Kidney (tissue), 13 donors: ENCODE measurements at regions not wholly inside any gene's neighbourhood (a gene's known extent, or its start where the extent isn't known, plus 50 kb on each side); places are given as distances from the start of the nearest gene placed in this dataset.
A peak's percentile ranks its signal among the peaks of the same experiment; 100 is the strongest.

Source experiments
- DNase-seq, 5 donors: peaks; one replicate each; pipeline ENCODE4 v3.0.0-alpha.2; 2013 to 2020
- FAIRE-seq: peaks from 2 replicates; lab custom pipeline; 2012; peaks lifted over from hg19 to GRCh38; lab: Jason Lieb, UNC
- H3K27ac ChIP-seq, 2 donors: one replicate each; pipeline ENCODE4 v1.7.0; 2013; ENCODE audit warnings: low read depth in 2 of 2, low read length in 2 of 2, inconsistent platforms in 1 of 2
- H3K27me3 ChIP-seq: one replicate; pipeline ENCODE4 v1.7.1; 2013; ENCODE audit warnings: low read length, inconsistent platforms; ENCODE audit not compliant: control insufficient read depth, insufficient read depth
- H3K36me3 ChIP-seq, 3 donors: one replicate each; pipeline versions ENCODE4 v1.7.0 to v1.7.1; 2013; ENCODE audit warnings: low read length in 3 of 3, control low read depth in 1 of 3, inconsistent platforms in 1 of 3; ENCODE audit not compliant: insufficient read depth in 3 of 3, control insufficient read depth in 2 of 3
- H3K4me1 ChIP-seq, 3 donors: one replicate each; pipeline versions ENCODE4 v1.7.0 to v1.7.1; 2013; ENCODE audit warnings: low read length in 3 of 3, inconsistent platforms in 1 of 3, low read depth in 1 of 3; ENCODE audit not compliant: control insufficient read depth in 2 of 3, insufficient read depth in 2 of 3
- H3K4me3 ChIP-seq, 3 donors: one replicate each; pipeline versions ENCODE4 v1.7.0 to v1.8.1; 2013; ENCODE audit warnings: low read length in 3 of 3, control low read depth in 1 of 3, inconsistent platforms in 1 of 3
- H3K9ac ChIP-seq, 3 donors: one replicate each; pipeline versions ENCODE4 v1.7.0 to v1.7.1; 2013; ENCODE audit warnings: low read length in 3 of 3, control low read depth in 1 of 3, inconsistent platforms in 1 of 3
- H3K9me3 ChIP-seq, 3 donors: one replicate each; pipeline versions ENCODE4 v1.7.0 to v1.7.1; 2013; ENCODE audit warnings: low read length in 3 of 3, control low read depth in 1 of 3, inconsistent platforms in 1 of 3; ENCODE audit not compliant: control insufficient read depth in 2 of 3, insufficient read depth in 1 of 3
- CTCF ChIP-seq: IDR thresholded peaks from 3 replicates; pipeline ENCODE4 v1.5.1; 2012; ENCODE audit warnings: mild to moderate bottlenecking, moderate library complexity, borderline replicate concordance; ENCODE audit not compliant: insufficient read depth; ENCODE audit errors: extremely low read depth
- intact Hi-C: fragments of 100-400 bp; cut with DNase I; formaldehyde crosslinking; loops from one replicate; pipeline ENCODE4 v1.11.1; 2022
- donor health status: control.
- donor health status: control.
- donor health status: control.
- donor health status: control.
- donor health status: control.
- donor health status: DM: yes; HTN: yes; CAD: no.
- donor health status: Normal renal cell carcinoma (clear cell type).

GRCh38 chr2:16051841-16052564 is 111.7 kb downstream of the MYCN start:
- H3K4me1 ChIP-seq = no peaks in the 10 kb centered on the region
- no peaks in the 10 kb centered on the region for H3K36me3 ChIP-seq
- no peaks in the 10 kb centered on the region for H3K27me3 ChIP-seq
- no peak overlapping the region for H3K4me3 ChIP-seq
- TF ChIP-seq CTCF = no peak
- H3K27ac ChIP-seq = no peak overlapping the region
- intact Hi-C loops = no loop called here
- FAIRE-seq = no peak
- H3K9ac ChIP-seq = no peak overlapping the region
- H3K9me3 ChIP-seq = no peaks in the 10 kb centered on the region
- no peak for DNase-seq

GRCh38 chr2:16050908-16051489 is 110.6 kb downstream of the MYCN start:
- H3K9me3 ChIP-seq = no peaks in the 10 kb centered on the region
- no peak overlapping the region for H3K4me3 ChIP-seq
- no peaks in the 10 kb centered on the region for H3K36me3 ChIP-seq
- no peak for TF ChIP-seq CTCF
- H3K27ac ChIP-seq = no peak overlapping the region
- no peaks in the 10 kb centered on the region for H3K4me1 ChIP-seq
- no peak overlapping the region for H3K9ac ChIP-seq
- H3K27me3 ChIP-seq = no peaks in the 10 kb centered on the region
- DNase-seq = peak in 1 of 5 donors; percentile 24
- intact Hi-C loops = no loop called here
- FAIRE-seq = no peak

- Histone ChIP-seq H3K9ac (no peak overlapping the region), H3K4me1 (no peaks in the 10 kb centered on the region)
- intact Hi-C loops = no loop called here
Measured at GRCh38 chr2:16050261-16050907, 110.0 kb downstream of the MYCN start.

More at GRCh38 chr2:16050261-16050907, 110.0 kb downstream of the MYCN start:
- Histone ChIP-seq H3K4me3 (no peak overlapping the region), H3K27me3 (no peaks in the 10 kb centered on the region), H3K36me3 (no peaks in the 10 kb centered on the region), H3K9me3 (no peaks in the 10 kb centered on the region), H3K27ac (no peak overlapping the region)
- TF ChIP-seq CTCF = no peak
- FAIRE-seq = no peak
- DNase-seq = no peak
